ENCODE measurements at regions not wholly inside any gene's neighbourhood (a gene's known extent, or its start where the extent isn't known, plus 50 kb on each side); places are given as distances from the start of the nearest gene placed in this dataset.

DNA sequence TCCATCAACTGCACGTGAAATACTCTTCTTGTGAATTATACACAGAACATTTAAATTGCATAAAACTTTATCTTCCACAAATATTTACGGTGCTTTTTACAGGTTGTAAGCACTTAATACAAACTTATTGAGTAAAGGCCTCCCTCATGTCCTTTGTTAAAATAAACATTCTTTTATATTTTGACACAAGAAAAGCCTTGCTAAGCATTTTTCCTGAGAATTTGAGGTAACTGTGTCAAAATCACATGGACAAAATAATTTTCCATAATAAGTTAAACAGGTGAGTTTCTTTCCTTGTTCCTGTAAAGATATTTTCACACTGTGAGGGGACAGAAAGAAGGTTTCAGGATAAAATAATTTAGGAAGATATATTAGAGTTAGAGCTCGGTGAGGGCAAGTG lies 1317.1 kb upstream of the ZEB2 start:
- H3K27ac Mint-ChIP-seq, result no peak overlapping the region
- Histone ChIP-seq H3K4ac (ENCODE audit: low read depth, low read length) (no peak overlapping the region), H3K27me3 (ENCODE audit: insufficient read depth, low read length) (no peaks in the 10 kb centered on the region), H2BK15ac (ENCODE audit: low read depth, low read length) (no peak overlapping the region), H3K56ac (ENCODE audit: insufficient read length, low read depth, low read length) (no peak overlapping the region), H4K91ac (ENCODE audit: insufficient read length, low read depth, low read length) (no peak overlapping the region), H4K5ac (ENCODE audit: insufficient read length, low read depth, low read length) (no peak overlapping the region), H2BK20ac (ENCODE audit: low read depth, low read length, poor library complexity, severe bottlenecking) (no peak overlapping the region), H3T11ph (ENCODE audit: low read length) (no peak overlapping the region), H2BK5ac (ENCODE audit: insufficient read length, low read length) (no peak overlapping the region), H2BK12ac (ENCODE audit: insufficient read length, low read depth, low read length) (no peak overlapping the region), H3K4me1 (ENCODE audit: insufficient read depth, low read length) (no peaks in the 10 kb centered on the region), H4K20me1 (ENCODE audit: control insufficient read depth, insufficient read depth, insufficient read length) (no peaks in the 10 kb centered on the region), H2BK120ac (ENCODE audit: low read depth, low read length, poor library complexity, severe bottlenecking) (no peak overlapping the region), H3K79me1 (ENCODE audit: insufficient read depth, low read depth, low read length, poor library complexity, severe bottlenecking) (no peaks in the 10 kb centered on the region), H3K27ac (ENCODE audit: insufficient read length, low read depth, low read length) (no peak overlapping the region), H2AFZ (ENCODE audit: low read length) (no peak overlapping the region), H3K23me2 (ENCODE audit: insufficient read length, low read depth, low read length, poor library complexity, severe bottlenecking) (no peaks in the 10 kb centered on the region), H3K9ac (ENCODE audit: extremely low read depth, insufficient read length, low read length) (no peak overlapping the region), H3K14ac (ENCODE audit: insufficient read depth, low read length) (no peak overlapping the region), H4K8ac (replicated peaks; ENCODE audit: insufficient read length, low read depth, low read length) (no peak overlapping the region), H3K9me3 (ENCODE audit: control insufficient read depth, low read depth, low read length) (no peaks in the 10 kb centered on the region), H3K23ac (ENCODE audit: insufficient read length, low read depth, low read length) (no peak overlapping the region), H3K18ac (ENCODE audit: insufficient read length, low read depth, low read length) (no peak overlapping the region), H3K4me2 (ENCODE audit: insufficient read depth, insufficient read length, low read length) (no peak overlapping the region), H3K79me2 (ENCODE audit: insufficient read depth, low read length) (no peaks in the 10 kb centered on the region), H2AK5ac (ENCODE audit: insufficient read length, low read length) (no peak overlapping the region)
- TF ChIP-seq CTCF (conservative IDR thresholded peaks at IDR 0.05), result no peak
- no peaks in the 10 kb centered on the region for H3K9me3 Mint-ChIP-seq
- no peaks in the 10 kb centered on the region for H3K27me3 Mint-ChIP-seq (ENCODE audit: low read depth)
- DNase-seq, result no peak
- no peaks in the 10 kb centered on the region for H3K36me3 Mint-ChIP-seq (ENCODE audit: insufficient read depth in 1 of 3, low read depth in 3 of 3)
- 100% methylated on average over 1 of the region's 3 CpGs for WGBS (ENCODE audit: extremely low coverage, insufficient read length, low lambda C conversion rate)
- H3K4me1 Mint-ChIP-seq, result no peaks in the 10 kb centered on the region
- no peak overlapping the region for H3K4me3 Mint-ChIP-seq
